ENCODE measurements at regions not wholly inside any gene's neighbourhood (a gene's known extent, or its start where the extent isn't known, plus 50 kb on each side); places are given as distances from the start of the nearest gene placed in this dataset.

GRCh38 chr12:116416166-116416565, 138.7 kb upstream of the MED13L start:
- TF ChIP-seq CTCF (conservative IDR thresholded peaks at IDR 0.05; ENCODE audit: low read depth, low read length) (no peak), POLR2A (IDR thresholded peaks at IDR 0.05; ENCODE audit: low read depth, low read length) (no peak), USF2 (IDR thresholded peaks at IDR 0.05; ENCODE audit: low read depth, low read length) (no peak), RAD21 (IDR thresholded peaks at IDR 0.05; ENCODE audit: low read length) (no peak), MAZ (IDR thresholded peaks at IDR 0.05; ENCODE audit: borderline replicate concordance, low read depth, low read length) (no peak), CEBPB (IDR thresholded peaks at IDR 0.05; ENCODE audit: low read depth, low read length) (no peak), SMC3 (IDR thresholded peaks at IDR 0.05; ENCODE audit: low read depth, low read length) (no peak), MXI1 (IDR thresholded peaks at IDR 0.05; ENCODE audit: borderline replicate concordance, low read depth, low read length) (no peak), MAFK (IDR thresholded peaks at IDR 0.05; ENCODE audit: low read depth, low read length) (no peak)

Data from IMR-90 (cell line).